T-helper 9 cell (primary cell): ENCODE measurements at regions not wholly inside any gene's neighbourhood (a gene's known extent, or its start where the extent isn't known, plus 50 kb on each side); places are given as distances from the start of the nearest gene placed in this dataset.
A peak's percentile ranks its signal among the peaks of the same experiment; 100 is the strongest.

Experiments
- DNase-seq: peaks from one replicate; pipeline ENCODE4 v3.0.0-alpha.2; 2020

DNA sequence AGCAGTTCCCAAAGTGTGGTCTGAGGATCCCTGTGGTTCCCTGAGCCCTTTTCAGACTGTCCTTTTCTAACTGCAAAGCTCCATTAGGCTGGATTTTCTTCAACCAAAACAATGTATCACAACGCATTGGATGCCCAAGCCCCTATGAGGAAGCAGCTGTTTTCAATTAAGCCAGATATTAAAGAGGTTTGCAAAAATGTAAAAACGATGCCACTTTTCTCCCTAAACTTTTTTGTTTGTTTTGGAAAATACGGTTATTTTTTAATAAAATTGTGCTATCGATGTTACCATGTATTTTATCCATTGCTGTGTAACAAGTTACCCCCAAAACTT lies 170.4 kb upstream of the BCOR start:
- no peak for DNase-seq

DNA sequence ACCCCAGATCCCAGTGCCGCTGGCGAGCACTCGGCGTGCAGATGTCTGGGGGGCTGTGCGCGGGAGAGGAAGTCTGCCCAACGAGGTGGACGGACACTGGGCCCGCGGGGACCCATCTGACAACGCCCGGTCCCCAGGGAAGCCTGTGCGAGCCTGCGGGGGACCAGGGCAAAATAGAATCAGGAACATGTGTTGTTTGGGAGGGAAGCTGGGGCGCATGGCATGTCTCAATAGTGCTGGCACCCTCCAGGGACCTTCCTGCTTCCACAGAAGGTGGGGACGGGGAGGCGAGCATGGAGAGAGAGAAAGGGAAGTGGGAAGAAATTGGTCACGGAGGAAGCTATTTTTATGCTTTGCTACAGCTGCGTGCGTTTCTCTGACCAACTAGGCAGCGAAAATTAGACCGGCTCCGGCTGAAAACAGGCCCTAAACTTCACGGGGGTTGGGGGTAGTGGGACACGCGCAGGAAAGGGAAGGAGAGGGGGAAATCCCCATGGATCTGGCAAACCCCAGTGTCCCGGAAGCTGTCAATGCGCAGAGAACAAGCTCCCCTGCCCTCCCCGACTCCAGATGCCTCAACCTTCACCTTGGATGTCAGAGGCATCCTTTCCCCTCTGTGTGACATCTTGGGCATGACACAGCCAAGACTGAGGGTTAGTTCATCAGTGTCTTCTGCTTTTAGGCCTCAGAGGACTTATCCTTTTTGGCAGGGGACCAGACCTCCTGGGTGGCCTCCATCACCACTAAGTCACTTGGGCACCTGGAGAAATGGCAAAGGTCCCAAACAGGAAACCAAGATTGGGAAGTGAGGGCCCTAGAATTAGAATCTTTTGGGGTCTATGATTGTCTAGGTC lies 169.8 kb upstream of the BCOR start:
- no peak for DNase-seq

DNA sequence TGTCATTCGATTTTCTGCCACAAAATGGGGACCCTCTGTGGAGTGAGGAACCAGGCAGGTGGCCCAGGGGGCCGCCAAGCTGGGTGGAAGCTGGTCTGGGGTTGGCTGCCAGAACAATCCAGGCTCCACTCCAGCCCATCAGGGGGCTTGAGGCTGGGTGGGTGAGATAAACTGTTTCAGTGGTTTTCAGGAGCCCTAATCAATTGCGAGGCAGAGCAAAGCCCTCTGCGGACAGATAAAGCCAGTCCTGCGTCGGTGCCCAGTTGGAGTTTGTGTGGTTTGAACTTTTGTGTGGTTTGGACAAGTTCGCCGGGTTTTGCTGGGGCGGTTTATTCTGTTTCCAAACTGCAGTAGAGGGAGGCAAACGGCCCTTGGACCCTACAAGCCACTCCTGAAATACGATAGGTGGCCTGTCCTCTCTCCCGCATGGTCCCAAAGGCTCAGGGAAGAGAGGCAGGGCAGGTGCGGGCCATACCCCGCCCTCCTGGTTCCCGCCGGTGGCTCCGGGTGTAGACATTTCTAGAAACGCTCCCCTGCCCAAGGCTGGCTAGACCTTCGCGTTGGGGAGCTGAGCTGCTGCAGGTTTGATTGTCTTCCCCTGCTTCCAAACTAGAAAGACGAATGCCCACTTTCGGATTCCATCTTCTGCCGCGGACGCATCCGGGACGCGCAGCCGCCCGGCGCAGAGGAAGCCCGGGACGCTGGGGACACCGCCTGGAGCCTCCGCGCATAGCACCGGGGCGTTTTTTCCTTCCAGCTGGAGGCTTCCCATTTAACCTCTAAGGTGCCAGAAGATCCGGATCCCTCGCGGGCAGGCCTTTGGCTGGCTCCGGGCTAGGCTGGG lies 169.0 kb upstream of the BCOR start:
- peak; percentile 36 for DNase-seq

DNA sequence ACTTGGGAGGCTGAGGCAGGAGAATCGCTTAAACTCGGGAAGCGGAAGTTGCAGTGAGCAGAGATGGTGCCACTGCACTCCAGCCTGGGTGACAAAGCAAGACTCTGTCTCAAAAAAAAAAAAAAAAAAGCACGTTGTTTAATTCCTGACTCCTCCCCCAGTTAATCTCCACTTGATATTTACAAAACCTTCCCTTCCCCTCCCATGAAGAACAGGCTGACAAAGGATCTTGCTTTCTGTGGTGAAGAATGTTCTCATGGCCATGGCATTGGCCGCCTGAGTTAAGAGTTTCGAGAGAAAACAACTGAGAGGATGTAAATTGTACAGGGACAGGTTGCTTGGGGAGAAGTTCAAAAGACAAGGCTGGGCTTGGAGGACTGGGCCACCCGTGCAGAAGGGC lies 168.2 kb upstream of the BCOR start:
- DNase-seq = no peak

DNA sequence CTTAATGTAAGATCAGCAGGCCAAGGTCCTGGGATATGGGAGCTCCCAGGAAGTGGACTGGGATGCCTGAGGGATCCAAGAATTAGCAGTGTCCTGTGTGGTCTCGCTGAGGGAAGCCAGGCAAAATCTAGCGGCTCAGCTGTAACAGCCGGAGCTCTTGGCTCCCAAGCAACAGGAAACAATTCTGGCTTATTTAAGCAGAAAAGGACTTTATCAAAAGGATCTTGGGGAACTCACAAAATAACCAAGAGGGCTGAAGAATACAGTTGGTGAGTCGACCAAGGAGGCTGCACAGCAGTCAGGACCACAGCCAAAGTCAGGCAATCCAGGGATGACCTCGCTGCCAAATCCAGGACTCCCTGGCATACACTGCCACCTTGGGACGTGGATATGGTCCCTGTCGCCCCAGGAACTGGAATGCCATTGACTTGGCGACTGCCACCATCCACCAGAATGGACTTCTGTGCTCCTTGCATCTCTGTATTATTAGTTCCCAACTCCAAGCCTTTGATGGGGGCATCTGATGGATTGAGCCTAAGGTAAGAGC lies 165.3 kb upstream of the BCOR start:
- DNase-seq = no peak

DNA sequence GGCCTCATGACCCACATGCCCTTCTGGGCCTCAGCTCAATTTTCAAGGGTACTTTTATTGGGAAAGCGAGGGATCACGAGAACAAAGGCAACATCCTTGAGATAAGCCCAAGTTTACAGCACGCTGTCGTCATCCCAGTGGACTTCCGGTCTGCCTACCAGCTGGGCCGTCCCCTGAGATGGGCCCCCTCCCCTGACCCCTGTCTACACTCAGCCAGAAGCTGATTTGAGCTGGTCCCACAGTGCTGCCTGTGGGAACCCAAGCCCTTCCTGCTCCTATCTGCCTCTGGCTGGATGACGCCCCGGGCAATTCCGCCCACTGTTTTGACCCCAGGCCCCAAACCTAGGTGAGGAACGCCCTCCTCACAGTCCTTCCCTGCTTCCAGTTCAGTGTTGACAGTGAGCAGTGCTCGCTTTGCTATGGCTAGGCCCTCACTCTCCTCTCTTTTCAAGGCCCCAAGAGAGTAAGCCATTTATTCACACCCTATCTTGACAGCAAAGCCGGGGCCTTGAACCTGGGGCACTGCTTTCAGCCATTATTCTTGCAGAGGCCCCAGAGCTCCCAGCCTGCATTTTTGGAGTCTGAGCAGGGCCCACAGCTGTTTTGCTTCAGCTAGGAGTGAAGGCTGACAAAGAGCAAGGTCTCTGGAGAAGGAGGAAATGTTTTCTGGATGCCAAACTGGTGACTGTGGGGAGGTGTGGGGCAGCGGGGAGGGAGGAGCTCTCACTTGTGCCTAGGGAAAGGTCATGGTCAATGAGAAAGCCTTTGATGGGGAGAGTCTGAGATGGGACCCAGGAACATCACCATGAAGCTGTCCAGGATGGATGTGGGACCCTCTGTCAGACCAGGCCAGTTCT lies 164.6 kb upstream of the BCOR start:
- DNase-seq = no peak

DNA sequence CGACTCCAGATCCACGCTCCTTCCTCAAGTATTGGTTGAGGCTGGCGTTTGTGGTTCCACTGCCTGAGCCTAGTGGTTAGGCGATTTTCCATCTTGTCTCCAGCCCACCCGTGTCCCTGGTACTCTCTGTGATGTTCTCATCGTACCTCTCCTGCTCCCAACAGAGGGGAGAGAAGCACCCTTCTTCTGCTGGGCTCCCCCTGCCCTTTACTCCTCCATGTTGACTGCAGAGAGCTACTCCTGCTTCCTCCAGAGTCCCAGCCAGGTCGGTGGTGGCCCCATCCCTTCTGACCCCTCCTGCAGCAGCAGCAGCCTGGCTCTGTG lies 164.0 kb upstream of the BCOR start:
- DNase-seq = no peak

DNA sequence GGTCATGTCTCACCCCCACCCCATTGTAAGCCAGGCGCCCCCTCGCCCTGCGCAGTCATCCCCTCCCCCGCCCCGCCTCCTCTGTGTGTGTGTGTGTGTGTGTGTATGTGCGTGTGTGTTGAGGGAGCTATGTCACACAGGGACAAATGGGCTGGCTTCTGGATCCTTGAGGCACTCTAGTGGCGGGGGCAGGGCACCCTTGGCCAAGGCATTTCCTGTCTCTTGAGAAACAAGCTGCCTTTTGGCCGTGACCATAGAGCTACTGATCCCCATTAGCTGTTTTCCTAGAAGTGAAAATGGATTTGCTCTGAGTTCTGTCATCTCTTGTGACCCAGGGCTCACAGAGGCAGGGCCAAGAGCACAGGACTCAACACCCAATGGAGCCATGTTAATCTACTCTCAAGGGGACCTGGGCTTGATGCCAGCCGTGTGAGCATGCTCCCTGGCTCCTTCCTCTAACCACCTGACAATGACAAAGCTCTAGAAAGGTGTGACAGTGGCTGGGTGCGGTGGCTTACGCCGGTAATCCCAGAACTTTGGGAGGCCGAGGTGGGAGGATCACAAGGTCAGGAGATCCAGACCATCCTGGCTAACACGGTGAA lies 162.5 kb upstream of the BCOR start:
- no peak for DNase-seq

DNA sequence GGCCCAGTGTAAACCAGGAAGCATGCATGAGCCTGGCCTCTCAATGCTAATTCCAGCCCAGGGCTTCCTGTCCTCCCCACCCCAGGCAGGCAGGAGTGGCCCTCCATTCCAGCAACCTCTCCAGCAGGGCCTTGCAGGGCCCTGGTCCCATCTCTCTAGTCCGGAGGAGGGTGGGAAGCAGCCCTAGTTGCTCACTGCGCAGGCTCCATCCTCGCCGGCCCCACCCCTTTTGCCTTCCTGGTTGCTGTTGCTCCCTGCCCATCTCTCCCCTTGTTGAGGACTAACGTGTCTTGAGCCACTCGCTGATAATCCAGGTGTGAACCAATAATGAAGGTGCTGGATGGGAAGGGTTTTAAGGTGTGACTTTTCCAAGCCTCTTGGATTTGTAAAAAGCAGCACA lies 161.2 kb upstream of the BCOR start:
- DNase-seq = no peak

DNA sequence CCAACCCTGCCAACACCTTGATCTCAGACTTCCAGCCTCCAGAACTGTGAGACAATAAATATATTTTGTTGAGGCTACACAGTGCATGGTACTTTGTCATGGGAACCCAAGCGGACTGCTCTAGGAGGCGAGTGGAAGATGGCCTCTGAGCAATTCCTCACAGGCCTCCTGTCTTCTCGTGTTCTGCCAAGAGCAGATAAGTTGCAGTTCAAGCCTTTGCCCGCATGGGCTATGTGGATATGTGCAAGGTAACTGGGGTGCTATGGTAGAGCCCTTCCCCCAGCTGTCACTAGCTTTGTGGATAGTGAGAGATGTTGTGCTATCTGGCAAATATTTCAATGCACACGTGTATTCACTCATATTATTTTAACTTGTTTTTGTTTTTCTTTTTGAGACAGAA lies 156.0 kb upstream of the BCOR start:
- no peak for DNase-seq

DNA sequence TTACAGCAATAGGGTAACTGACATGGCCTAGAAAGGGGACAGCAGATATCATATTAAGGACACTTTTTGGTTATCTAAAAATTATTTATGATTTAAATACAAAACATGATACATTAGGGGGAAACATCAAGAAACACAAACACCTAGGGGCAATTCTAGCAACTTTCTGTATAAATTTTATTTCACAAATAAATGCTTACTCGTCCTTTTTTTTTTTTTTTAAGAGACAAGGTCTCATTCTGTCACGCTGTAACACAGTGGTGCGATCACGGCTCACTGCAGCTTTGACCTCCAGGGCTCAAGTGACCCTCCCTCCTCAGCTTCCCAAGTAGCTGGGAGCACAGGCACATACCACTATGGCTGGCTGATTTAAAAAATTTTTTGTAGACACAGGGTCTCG lies 151.8 kb upstream of the BCOR start:
- DNase-seq = no peak

DNA sequence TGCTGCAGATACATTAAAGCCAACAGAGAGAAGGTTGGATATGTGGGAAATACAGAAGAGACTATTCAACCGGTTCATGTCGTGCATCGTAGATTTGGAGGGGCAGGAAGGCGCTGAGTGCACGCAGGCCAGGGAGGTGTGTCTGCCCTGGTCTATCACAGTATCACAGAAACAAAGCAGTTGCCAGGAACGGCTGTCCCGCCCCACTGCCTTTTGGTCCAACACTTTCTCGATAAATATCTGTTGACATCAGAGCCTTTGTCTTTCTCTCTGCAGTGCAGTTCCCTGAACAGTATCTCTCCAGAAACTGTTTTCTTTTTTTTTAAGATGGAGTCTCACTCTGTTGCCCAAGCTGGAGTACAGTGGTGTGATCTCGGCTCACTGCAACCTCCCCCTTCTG lies 151.1 kb upstream of the BCOR start:
- no peak for DNase-seq

DNA sequence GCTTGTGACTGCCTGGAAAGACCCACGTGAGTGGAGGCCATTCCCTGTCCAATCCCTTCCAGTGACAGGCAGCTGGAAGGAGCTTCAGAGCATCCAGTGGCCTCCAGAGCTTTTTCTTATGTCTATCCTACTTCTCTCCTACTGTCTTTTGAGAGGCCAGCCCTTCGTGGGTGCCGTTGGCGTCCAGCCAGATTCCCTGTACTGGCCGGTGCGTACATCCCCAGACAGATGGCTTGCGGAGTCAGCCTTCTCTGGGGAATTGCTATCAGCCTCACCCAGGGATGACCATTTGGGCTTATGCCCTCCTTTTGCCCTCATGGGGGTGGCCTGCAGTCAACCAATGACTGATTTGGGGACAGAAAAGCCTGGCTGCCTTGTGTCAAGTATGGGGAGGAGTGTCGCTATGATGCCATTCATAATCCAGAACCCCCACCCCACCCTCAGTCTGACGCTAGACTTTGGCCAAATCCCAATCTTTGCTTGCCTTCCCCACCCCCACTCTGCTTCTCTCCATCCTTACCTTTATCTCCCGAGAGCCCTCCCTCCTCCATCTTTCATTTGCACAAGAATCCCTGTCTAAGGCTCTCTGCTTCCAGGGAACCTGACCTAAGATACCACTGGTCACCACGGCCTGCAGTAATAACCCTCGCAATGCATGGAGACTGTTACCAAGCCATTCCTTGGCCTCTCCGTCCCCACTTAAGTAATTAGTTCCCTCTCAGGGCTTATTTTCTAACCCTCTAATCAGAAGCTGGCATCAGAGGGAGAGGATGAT lies 150.3 kb upstream of the BCOR start:
- no peak for DNase-seq

DNA sequence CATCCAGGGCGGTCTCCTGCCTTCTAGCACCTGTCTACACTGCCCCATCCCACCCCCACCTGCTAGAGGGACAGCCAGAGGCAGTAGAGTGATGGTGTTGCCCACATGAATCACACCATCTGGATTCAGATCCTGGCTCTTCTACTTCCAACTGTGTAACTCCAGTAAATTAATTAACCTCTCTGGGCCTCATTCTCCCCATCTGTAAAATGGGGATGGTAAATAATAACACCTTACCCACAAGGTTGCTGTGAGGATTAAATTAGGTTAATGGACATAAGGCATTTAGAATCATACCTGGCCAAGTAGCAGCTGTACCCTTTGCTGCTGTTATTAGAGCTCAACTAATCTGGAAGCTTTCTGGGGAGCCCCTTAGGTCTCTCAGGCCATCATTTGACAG lies 149.6 kb upstream of the BCOR start:
- no peak for DNase-seq

DNA sequence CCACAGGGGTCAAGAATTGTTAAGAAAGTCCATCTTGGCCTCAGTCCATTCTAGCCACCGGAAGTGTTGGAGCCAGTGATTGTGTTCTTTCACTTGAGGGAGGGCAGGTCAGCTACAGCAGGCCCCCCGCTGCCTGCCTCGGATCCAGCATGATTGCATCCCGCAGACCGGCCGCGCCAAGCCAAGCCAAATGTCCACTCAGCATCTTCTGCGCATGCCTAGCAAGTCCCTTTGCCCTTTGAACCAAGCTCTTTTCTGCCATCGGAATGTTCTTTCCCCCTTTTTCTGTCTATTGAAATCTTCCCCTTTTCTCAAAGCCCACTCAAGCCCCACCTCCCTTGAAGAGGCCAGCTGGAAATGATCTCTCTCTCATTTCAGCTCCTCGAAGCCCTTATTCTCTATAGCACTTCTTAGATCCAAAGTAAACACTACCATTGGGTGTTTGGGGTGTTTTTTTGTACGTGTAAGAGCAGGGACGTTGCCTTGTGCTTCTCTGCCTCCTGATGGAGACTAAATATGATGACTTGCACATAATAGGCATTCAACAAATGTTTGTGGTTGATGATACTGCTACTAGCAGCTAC lies 147.8 kb upstream of the BCOR start:
- no peak for DNase-seq

DNA sequence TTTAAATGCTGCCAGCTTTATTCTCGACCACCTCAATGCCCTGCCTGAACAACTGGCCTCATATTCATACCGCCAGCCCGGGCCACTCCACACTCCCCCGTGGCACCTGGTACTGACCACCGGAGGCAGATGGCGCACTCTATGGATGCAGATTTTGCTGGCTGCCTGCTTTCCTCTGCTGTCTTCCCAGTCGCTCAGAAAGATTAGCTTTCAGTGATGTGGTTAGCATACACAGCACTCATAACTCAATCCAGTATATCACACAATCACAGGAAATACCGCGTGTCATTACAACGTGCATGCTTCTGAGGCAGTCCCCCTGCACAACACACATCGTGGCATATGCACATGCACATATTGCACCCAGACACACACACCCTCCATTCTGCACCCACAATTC lies 147.2 kb upstream of the BCOR start:
- no peak for DNase-seq

DNA sequence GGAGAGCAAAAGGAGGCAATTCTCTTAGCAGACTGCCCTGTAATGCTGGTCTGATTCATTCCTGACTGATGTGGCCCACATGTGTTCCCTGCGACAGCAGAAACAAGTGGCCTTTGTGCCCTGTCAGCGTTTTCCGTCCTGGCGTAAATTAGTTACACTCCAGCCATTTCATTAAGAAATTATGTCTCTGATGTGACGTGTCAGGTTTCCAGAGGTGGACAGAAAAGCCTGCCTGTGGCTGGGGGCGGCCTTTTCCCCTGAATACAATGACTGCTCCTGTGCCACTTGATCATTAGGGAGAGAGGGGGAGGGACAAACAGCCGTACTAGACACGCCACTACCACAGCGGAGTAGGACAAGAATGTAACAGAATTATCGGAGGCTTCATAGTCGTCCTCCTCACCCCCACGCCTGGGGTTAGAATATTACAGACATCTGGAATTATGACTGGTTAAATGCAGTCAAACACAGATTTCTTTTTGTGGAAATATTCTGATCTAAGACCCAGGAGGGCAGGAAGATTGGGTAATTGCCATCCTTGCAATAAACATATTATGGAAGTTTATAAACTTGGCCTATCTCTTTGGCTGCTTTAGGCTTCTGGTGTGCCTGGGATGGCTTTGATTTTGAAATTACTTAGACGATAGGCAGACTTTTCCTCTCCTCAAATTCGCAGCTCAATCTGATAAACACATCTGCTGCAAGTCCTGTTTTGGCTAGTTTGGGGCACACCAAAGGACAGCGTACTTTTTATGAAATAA lies 146.2 kb upstream of the BCOR start:
- no peak for DNase-seq

DNA sequence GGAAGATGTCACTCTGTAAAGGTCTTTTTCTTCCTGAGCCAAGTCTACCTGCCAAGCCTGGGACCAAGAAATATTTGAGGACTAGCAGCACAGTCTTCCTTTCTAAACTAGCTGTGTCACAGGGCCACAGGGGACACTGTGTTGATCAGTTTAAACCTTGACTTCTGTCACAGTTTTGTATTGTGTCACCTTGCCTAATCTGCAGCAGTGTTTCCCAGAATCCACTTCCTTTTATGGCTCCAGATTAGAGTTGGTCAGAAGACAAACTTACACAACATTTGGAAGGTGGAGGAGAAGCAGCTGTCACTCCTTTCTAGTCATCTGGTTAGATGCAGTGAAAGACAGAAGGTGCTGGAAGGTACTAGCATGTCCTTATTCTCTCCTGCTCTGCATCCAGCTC lies 143.1 kb upstream of the BCOR start:
- DNase-seq = no peak

DNA sequence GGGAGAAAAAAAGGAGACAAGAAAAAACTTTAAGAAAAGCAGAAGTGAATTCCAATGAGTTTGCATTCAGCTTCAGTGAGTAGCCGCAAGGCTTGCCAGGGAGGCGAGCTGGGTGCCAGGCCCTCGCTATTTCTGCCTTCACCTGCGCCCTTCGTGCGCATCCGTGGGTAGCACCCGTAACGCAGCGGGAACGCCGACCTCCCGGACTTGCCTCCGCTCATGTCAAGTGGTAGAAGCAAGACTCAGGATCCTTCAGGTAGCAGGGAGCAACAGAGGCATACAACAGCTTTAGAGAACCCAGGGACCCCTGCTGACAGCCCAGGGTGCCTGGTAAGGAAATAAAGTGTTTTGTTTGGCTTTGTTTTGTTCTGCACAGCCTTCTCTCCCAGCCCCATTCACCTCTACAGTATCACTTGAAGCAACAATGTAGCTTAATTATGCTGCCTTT lies 140.0 kb upstream of the BCOR start:
- DNase-seq = no peak

DNA sequence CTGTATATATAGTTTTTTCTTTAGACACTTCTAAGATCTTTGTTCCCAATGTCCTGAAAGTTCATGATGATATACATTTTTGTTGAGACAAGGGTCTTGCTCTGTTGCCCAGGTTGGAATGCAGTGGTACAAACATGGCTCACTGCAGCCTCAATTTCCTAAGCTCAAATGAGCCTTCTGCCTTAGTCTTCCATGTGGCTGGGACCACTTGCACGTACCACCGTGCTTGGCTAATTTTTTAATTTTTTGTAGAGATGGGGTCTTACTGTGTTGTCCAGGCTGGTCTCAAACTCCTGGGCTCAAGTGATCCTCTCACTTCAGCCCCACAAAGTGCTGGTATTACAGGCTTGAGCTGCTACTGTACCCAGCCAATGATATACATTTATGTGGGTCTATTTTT lies 132.9 kb upstream of the BCOR start:
- DNase-seq = no peak

DNA sequence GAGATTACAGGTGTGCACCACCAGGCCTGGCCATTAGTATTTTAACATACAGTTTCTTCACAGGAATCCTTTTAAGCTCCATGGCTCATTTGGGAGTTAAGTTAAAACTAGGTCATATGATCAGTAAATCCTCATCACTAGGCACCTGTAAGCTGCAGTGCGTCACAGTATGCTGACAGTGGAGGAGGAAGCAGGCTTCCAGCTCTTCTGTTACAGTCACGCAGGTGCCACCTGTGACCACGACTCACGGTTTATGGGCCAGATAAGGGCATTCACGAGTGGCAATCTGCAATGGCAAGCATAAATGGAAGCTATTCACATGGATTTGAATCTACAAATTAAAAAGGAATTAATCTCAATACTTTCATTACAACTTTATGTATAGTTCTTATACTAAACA lies 129.4 kb upstream of the BCOR start:
- no peak for DNase-seq
